Left lung (tissue), 4 donors: ENCODE measurements at regions not wholly inside any gene's neighbourhood (a gene's known extent, or its start where the extent isn't known, plus 50 kb on each side); places are given as distances from the start of the nearest gene placed in this dataset.

Source experiments
- ATAC-seq: fragments of 200-7000 bp; cut with Tn5 transposase; one replicate; pipeline ENCODE4 v1.9.1; 2020; ENCODE audit warnings: moderate library complexity
- DNase-seq, 4 donors: peaks; one replicate each; pipeline ENCODE4 v3.0.0-alpha.2; 2013 to 2020
- H3K27ac ChIP-seq, 2 donors: fragments of 200-600 bp; sonication (generic) in 1 of 2; one replicate each; pipeline versions ENCODE4 v1.5.0 to v1.8.0; 2020 to 2021
- H3K27me3 ChIP-seq, 2 donors: fragments of 200-600 bp; sonication (generic) in 1 of 2; one replicate each; pipeline versions ENCODE4 v1.5.0 to v1.8.0; 2020 to 2021
- H3K36me3 ChIP-seq, 2 donors: fragments of 200-600 bp; sonication (generic) in 1 of 2; one replicate each; pipeline versions ENCODE4 v1.5.0 to v1.8.0; 2020 to 2021
- H3K4me1 ChIP-seq, 2 donors: fragments of 200-600 bp; one replicate each; pipeline ENCODE4 v1.8.0; 2021
- H3K4me3 ChIP-seq, 2 donors: fragments of 200-600 bp; sonication (generic) in 1 of 2; one replicate each; pipeline versions ENCODE4 v1.5.0 to v1.8.0; 2020 to 2021; ENCODE audit warnings: mild to moderate bottlenecking in 1 of 2
- H3K9me3 ChIP-seq, 2 donors: fragments of 200-600 bp; sonication (generic) in 1 of 2; one replicate each; pipeline versions ENCODE4 v1.5.0 to v1.8.0; 2020 to 2021
- intact Hi-C, 2 donors: fragments of 100-400 bp; cut with DNase I; formaldehyde crosslinking; loops; one replicate each; pipeline versions ENCODE4 v1.11.2 to v1.14.2; 2022
- TF ChIP-seq, protein P1 (sequence below), 2 donors: fragments of 200-600 bp; sonication (generic) in 1 of 2; IDR thresholded peaks; one replicate each; pipeline versions ENCODE4 v1.5.0 to v1.8.0; 2021; ENCODE audit warnings: antibody characterized with exemption in 2 of 2
- donor health status: DM: no; HTN: yes; CAD: no.
- donor health status: DM: no; HTN: no; CAD: no.

DNA sequence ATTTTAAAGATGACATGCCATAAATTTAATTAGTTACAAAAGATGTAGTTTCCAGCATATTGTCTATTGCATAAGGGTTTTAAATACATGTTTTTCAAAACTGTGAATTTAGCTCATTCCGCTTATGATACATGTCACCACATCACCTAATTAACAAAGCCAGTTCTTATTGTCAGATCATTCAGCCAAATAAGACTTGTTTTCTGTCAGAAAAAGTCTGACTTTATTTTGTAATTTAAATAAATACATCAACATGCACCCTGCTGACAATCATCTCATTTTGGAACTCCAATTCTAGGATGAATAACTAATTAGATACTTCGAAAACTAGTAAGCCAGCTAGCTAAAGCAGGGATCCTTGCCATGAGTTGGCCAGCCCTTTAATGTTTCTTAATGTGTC, 110.9 kb upstream of the APP start:
- TF ChIP-seq, protein P1, sequence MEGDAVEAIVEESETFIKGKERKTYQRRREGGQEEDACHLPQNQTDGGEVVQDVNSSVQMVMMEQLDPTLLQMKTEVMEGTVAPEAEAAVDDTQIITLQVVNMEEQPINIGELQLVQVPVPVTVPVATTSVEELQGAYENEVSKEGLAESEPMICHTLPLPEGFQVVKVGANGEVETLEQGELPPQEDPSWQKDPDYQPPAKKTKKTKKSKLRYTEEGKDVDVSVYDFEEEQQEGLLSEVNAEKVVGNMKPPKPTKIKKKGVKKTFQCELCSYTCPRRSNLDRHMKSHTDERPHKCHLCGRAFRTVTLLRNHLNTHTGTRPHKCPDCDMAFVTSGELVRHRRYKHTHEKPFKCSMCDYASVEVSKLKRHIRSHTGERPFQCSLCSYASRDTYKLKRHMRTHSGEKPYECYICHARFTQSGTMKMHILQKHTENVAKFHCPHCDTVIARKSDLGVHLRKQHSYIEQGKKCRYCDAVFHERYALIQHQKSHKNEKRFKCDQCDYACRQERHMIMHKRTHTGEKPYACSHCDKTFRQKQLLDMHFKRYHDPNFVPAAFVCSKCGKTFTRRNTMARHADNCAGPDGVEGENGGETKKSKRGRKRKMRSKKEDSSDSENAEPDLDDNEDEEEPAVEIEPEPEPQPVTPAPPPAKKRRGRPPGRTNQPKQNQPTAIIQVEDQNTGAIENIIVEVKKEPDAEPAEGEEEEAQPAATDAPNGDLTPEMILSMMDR (IDR thresholded peaks at IDR 0.05): no peak
- Histone ChIP-seq H3K36me3 (no peaks in the 10 kb centered on the region), H3K27me3 (no peaks in the 10 kb centered on the region), H3K27ac (no peak overlapping the region), H3K4me1 (no peaks in the 10 kb centered on the region), H3K4me3 (no peak overlapping the region), H3K9me3 (peaks cover 0 to 4% of the 10 kb centered on the region in 2 donors)
- ATAC-seq (no peak), DNase-seq (peak in 2 of 4 donors; percentile 24 to 39)
- intact Hi-C loops: no loop called here

DNA sequence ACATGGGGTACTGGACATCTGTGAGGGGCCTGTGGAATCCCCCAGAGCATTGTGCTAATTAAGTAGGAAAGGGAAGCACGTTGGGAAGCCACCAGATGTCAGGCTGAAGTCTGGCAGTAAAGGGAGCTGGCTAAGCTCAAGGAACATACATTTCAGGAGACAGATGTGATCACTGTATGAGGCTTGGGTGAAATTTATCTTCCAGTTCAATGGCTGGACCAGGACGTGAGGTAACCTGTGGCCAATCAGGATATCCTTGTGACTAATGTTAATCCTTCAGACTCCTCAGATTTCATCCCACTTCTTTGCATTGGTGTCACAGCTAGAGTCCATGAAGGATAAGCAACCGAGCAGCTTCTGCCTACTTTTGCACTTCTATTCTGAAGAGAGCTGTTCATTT, 110.2 kb upstream of the APP start:
- H3K9me3 ChIP-seq: peaks cover 0 to 5% of the 10 kb centered on the region in 2 donors
- TF ChIP-seq, protein P1 (IDR thresholded peaks at IDR 0.05): no peak
- H3K4me3 ChIP-seq: no peak overlapping the region
- H3K27ac ChIP-seq: no peak overlapping the region
- H3K4me1 ChIP-seq: no peaks in the 10 kb centered on the region
- no peak for ATAC-seq
- intact Hi-C loops: no loop called here
- H3K36me3 ChIP-seq: no peaks in the 10 kb centered on the region
- DNase-seq: no peak
- no peaks in the 10 kb centered on the region for H3K27me3 ChIP-seq

DNA sequence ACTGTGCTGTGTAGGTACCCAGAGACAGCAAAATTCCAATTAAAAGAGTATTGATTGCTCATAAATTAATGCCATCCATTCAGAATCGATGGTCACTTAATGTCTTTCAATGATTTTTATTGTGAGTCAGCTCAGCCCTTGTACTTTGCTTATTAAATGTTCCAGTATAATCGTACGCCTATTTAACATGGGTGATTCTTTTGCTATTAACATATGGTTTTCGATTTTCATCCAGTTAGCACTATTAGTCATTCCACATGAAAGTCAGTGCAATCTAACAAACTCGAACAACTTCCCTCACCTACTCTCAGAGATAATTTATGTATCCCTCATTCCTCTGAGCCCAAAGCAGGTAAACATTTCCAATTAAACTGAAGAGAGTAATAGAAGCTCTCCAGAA, 109.6 kb upstream of the APP start:
- H3K4me3 ChIP-seq: no peak overlapping the region
- TF ChIP-seq, protein P1 (IDR thresholded peaks at IDR 0.05): no peak

DNA sequence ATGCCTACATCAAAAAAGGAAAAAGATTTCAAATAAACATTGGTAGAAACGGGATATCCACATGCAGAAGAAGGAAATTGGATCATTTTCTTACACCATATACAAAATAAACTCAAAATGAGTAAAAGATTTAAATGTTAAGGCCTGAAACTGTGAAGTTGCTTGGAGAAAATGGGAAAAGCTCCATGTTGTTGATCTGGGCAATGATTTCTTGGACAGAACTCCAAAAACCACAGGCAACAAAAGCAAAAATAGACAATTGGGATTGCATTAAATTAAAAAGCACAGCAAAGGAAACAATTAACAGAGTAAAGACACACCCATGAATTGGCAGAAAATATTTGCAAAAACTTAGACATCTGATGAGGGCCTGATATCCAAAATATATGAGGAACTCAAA, 105.2 kb upstream of the APP start:
- H3K9me3 ChIP-seq: peaks cover 0 to 44% of the 10 kb centered on the region in 2 donors
- intact Hi-C loops: no loop called here
- no peaks in the 10 kb centered on the region for H3K36me3 ChIP-seq
- no peak overlapping the region for H3K4me3 ChIP-seq
- DNase-seq (no peak), ATAC-seq (no peak)
- TF ChIP-seq, protein P1 (IDR thresholded peaks at IDR 0.05): no peak
- no peaks in the 10 kb centered on the region for H3K27me3 ChIP-seq
- no peak overlapping the region for H3K27ac ChIP-seq
- H3K4me1 ChIP-seq: no peaks in the 10 kb centered on the region

More for the DNA sequence above, 109.6 kb upstream of the APP start:
- DNase-seq: no peak
- no peaks in the 10 kb centered on the region for H3K4me1 ChIP-seq
- ATAC-seq: no peak
- intact Hi-C loops: no loop called here
- no peak overlapping the region for H3K27ac ChIP-seq
- no peaks in the 10 kb centered on the region for H3K36me3 ChIP-seq
- peaks cover 0 to 11% of the 10 kb centered on the region in 2 donors for H3K9me3 ChIP-seq
- H3K27me3 ChIP-seq: no peaks in the 10 kb centered on the region

DNA sequence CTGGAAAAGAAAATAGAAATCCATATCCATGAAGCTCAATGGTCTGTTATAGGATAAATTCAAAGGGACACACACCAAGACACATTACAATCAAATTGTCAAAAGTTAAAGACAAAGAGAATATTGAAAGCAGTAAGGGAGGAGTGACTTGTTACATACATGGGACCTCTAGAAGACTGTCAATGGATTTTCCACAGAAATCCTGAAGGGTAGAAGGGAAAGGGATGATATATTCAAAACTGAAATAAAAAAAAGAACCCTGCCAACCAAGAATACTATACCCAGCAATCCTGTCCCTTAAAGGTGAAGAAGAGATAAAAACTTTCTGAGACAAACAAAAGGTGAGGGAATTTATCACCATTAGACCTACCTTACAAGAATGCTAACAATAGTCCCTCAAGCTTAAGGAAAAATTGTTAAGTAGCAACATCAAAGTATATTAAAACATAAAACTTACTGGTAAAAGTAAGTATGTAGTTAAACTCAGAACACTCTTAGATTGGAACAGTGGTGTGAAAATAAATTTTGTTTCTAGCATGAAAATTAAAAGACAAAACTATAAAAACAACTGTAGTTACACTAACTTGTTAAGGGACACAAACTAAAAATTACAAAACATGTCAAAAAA, 103.2 kb upstream of the APP start:
- no peaks in the 10 kb centered on the region for H3K4me1 ChIP-seq
- no peaks in the 10 kb centered on the region for H3K27me3 ChIP-seq
- intact Hi-C loops: no loop called here
- H3K27ac ChIP-seq: no peak overlapping the region
- peaks cover 0 to 44% of the 10 kb centered on the region in 2 donors for H3K9me3 ChIP-seq
- DNase-seq (no peak), ATAC-seq (no peak)
- no peaks in the 10 kb centered on the region for H3K36me3 ChIP-seq
- TF ChIP-seq, protein P1 (IDR thresholded peaks at IDR 0.05): no peak
- H3K4me3 ChIP-seq: no peak overlapping the region
